ENCODE measurements at regions not wholly inside any gene's neighbourhood (a gene's known extent, or its start where the extent isn't known, plus 50 kb on each side); places are given as distances from the start of the nearest gene placed in this dataset.

DNA sequence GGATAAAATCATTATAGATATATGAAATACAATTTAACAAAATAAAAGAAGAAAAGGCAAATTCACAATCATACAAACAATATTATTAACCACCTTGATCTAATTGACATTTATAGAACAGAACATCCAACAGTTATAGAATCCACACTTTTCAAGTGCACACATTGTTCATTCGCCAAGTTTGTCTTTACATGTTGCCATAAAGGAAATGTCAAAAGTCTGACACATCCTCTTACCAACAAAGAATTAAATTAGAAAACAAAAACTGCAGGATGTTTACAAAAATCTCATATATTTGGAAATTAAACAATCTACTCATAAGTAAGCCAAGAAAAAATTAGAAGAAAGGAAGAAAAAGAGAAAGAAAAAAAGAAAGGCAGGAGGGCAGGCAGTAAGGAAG lies 909.2 kb upstream of the EPHA6 start:
- no peak for TF ChIP-seq EZH2 (IDR thresholded peaks at IDR 0.05; ENCODE audit: borderline replicate concordance, low read depth, low read length, severe bottlenecking)
- TF ChIP-seq, protein P1, sequence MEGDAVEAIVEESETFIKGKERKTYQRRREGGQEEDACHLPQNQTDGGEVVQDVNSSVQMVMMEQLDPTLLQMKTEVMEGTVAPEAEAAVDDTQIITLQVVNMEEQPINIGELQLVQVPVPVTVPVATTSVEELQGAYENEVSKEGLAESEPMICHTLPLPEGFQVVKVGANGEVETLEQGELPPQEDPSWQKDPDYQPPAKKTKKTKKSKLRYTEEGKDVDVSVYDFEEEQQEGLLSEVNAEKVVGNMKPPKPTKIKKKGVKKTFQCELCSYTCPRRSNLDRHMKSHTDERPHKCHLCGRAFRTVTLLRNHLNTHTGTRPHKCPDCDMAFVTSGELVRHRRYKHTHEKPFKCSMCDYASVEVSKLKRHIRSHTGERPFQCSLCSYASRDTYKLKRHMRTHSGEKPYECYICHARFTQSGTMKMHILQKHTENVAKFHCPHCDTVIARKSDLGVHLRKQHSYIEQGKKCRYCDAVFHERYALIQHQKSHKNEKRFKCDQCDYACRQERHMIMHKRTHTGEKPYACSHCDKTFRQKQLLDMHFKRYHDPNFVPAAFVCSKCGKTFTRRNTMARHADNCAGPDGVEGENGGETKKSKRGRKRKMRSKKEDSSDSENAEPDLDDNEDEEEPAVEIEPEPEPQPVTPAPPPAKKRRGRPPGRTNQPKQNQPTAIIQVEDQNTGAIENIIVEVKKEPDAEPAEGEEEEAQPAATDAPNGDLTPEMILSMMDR (IDR thresholded peaks at IDR 0.05; ENCODE audit: borderline replicate concordance, extremely low read depth, low read length, poor library complexity, severe bottlenecking), result no peak

Measured in DND-41 (cell line).